ENCODE measurements at regions not wholly inside any gene's neighbourhood (a gene's known extent, or its start where the extent isn't known, plus 50 kb on each side); places are given as distances from the start of the nearest gene placed in this dataset.

DNA sequence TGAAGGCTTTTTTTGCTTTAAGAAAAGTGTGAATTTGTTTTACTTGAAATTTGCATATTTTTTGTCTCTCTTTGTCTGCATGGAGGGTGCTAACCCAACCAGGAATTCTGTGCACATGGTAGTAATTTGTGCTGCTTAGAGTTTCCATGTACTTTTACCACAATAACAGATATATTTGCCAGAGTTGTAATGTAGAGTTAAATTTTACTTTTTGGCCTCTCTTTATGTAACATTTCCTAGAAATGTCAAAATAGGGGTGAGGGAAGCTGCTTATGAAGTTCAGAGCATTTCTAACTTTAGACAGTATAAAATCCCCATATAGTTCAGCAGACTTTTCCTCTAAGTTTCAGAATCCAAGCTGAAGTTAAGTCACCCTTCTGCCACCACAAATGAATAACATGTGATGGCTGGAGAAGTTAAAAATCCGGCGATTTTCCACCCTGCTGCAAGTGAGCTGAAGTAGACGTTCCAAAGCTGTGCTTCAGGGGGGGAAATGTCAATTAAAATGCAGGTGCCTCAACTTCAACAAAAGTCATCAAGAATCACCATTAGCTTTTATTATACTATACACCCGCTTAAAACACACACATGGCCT, 385.7 kb upstream of the NR2F2 start:
- TF ChIP-seq, protein P1, sequence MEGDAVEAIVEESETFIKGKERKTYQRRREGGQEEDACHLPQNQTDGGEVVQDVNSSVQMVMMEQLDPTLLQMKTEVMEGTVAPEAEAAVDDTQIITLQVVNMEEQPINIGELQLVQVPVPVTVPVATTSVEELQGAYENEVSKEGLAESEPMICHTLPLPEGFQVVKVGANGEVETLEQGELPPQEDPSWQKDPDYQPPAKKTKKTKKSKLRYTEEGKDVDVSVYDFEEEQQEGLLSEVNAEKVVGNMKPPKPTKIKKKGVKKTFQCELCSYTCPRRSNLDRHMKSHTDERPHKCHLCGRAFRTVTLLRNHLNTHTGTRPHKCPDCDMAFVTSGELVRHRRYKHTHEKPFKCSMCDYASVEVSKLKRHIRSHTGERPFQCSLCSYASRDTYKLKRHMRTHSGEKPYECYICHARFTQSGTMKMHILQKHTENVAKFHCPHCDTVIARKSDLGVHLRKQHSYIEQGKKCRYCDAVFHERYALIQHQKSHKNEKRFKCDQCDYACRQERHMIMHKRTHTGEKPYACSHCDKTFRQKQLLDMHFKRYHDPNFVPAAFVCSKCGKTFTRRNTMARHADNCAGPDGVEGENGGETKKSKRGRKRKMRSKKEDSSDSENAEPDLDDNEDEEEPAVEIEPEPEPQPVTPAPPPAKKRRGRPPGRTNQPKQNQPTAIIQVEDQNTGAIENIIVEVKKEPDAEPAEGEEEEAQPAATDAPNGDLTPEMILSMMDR (IDR thresholded peaks at IDR 0.05) = no peak
- TF ChIP-seq POLR2AphosphoS5 (IDR thresholded peaks at IDR 0.05) (no peak), POLR2A (IDR thresholded peaks at IDR 0.05) (no peak)
